GM21717 (cell line): ENCODE measurements at regions not wholly inside any gene's neighbourhood (a gene's known extent, or its start where the extent isn't known, plus 50 kb on each side); places are given as distances from the start of the nearest gene placed in this dataset.

ENCODE experiments used
- ATAC-seq: cut with Tn5 transposase; IDR thresholded peaks from one replicate; pipeline ENCODE4 v1.9.1; 2021; ENCODE audit warnings: mild to moderate bottlenecking, moderate library complexity; ENCODE audit not compliant: unreplicated experiment

DNA sequence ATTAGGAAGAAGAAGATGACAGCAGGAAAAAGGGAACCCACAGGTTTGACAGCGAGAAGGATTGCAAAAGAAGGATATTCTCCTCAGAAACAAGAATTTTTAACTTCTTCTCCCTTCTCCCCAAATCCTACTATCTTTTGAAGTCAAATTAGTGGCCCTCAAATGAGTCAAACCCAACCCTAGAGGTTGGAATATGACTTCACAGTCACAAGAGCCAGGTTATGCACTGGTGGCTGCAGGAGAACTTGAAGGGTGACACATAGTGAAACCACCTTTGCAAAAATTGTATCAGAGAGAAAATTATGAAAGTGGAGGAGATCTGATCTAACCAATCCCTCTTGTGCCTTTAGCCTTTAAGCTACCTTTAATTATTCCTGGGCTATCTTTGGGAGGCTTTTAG is 386.2 kb upstream of the CCDC196 start:
- peak; percentile 64 for ATAC-seq

DNA sequence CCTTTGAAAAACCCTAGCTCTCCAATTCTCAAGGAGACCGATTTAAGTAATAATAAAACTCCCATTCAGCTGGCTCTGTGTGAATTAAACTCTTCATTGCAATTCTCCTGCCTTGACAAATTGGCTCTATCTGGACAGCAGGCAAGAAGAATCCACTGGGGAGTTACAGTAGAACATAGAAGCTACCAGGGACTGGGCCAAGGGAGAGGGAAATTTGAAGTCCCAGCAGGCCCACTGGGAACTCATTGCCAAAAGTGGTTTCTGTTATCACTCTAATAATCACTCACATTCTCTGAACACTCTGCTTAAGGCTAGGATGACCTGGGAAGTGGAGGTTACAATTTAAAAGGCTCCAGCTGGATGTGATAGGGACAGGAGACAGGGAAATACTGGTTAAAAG is 384.5 kb upstream of the CCDC196 start:
- no peak for ATAC-seq

DNA sequence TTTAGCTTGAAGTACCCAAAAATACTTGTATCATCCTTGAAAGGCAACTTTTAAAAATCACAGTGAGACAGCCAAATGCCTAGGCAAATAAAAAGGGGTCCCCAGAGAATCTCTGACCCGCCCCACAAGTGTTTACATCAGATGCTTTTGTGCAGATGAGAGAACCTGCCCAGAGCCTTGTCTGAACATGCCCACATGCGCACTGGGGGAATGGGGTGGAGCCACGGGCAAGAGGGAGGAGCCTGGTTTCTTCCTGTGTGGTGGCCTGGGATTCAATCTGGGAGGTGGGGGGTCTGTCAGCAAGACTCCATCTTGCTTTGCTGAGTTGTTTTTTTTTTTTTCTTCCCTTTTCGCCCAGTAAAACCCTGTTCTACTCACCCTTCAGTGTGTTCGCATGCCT is 381.7 kb upstream of the CCDC196 start:
- no peak for ATAC-seq

GRCh38 chr14:66105815-66106214 is 380.4 kb upstream of the CCDC196 start:
- no peak for ATAC-seq

- no peak for ATAC-seq
These were observed 376.7 kb upstream of the CCDC196 start for GRCh38 chr14:66109426-66109825.

DNA sequence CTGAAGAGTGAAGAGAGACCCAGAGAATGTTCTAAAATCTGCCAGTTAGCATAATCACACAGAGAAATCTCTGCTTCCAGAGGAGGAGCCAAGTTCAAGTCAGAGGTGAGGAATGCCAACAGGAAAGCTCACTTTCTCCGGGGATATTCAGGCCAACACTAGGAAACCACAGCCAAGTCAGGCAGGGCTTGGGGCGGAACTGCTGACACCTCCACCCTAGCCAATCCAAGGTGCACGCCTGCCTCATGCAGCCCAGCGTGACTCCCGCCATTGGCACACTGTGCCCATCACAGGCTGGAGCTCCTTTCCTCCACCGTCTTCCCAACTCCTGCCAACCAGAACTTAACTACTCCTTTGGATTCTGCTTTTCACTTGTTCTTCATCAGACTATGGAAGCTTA is 374.3 kb upstream of the CCDC196 start:
- no peak for ATAC-seq

GRCh38 chr14:66114071-66114470 is 372.1 kb upstream of the CCDC196 start:
- ATAC-seq, result no peak

DNA sequence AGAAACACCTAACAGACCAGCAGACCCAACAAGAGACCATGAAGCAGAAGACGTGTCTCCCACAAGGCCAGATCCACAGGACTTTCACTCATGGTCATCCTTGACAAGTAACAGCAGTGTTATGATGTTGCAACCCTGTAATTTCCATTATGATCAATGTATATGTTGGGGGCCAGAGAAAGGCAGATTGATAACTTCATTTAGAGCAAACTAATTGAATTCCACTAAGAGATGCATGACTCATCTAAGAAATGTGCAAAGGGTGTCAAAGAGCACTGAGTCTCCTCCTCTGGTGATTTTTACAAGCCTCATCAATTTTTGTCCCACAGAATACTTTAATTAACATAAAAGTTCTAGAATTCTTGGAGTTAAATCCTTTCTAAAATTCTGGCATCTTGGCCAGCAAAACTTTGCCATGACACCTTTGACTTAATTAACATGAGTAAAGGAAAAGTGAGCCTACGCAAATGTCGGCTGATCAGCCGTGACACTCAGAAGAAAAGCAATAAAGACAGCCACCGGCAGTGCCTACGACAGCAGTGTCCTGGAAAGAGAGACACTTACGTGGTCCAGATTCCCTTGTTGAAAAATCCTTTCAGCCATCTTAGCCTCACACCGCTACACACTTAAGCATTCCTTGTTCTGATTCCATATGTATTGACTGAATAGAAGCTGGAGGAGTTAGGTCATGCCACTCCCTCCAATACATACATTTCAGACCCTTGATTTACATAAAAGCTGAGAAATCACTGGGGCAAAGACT is 370.2 kb upstream of the CCDC196 start:
- ATAC-seq, result no peak

DNA sequence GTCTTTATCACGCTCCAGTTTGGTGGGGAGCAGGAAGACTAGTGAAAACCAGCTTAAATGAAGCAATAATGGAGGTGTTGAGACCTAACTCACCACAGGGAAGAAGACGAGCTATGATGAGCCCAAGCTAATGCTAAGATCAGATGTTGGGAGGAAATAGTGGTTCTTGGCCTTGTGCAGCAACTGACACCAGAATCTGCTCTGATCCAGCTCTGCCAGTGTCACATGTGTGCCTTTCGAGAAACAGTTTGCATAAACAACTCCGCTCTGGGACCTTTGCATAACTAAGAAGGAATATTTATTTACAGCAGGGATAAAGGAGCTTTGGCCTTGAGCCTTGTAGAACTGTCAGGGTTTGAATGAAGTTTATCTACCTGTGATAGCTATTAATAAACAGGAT is 369.4 kb upstream of the CCDC196 start:
- no peak for ATAC-seq

DNA sequence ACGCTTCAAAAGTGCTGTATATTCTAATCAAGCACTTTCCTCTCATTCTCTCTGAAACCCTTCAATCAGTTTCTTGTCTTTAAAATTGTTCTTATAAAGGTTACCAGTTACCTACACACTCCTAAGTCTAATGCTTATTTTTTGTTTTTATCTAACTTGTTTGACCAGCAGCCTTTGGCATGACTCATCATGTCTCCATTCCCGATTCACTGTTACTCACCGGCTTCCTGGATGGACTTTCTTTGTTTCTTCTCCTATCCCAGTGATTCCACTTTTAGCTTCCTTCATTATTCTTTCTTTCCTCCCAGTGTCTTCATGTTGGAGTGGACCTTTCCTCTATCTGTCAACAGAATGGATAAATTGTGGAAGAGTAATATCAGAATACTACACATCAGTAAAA is 368.6 kb upstream of the CCDC196 start:
- ATAC-seq, result no peak

- no peak for ATAC-seq
These were observed 366.5 kb upstream of the CCDC196 start for GRCh38 chr14:66119606-66120231.

- no peak for ATAC-seq
These were observed 365.8 kb upstream of the CCDC196 start for GRCh38 chr14:66120402-66120801.

- no peak for ATAC-seq
These were observed 364.3 kb upstream of the CCDC196 start for GRCh38 chr14:66121859-66122258.

GRCh38 chr14:66129224-66129623 is 356.9 kb upstream of the CCDC196 start:
- no peak for ATAC-seq

- no peak for ATAC-seq
These were observed 355.1 kb upstream of the CCDC196 start for GRCh38 chr14:66131111-66131510.

DNA sequence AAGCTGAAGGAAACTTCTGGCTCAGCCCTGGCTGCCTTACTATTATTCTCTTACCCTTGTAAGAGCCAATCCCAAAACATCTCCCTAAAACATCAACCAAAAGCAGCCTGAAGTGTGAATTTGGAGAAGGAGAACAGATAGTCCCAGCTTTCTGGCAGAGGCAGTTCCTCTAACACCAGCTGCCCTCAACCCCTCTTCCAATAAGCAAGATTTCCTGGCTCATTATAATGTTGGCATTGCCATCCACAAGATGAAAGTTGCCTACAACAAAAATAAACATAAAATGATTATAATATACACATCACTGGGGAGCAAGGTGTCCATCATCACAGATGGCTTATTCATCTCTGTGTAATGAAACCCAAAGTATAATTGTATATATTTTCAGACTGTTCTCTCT is 352.5 kb upstream of the CCDC196 start:
- ATAC-seq, result no peak

DNA sequence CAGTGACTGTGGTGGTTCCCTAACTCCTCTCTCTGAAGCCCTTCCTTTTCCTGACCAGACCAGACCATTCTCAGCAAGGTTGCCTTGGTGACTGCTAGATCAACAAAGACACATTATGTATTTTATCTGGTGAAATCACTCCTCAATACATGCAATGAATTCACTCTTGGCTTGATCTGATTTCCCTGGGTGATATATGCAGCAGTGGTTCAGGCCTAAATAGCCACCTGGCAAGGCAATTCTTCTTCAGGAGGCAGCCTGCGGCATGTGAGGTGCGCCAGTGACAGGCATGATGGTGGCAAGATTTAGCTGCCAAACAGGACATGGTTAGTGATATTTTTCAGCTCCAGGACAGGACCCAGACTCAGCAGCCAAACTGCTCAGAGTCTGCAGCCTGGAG is 350.3 kb upstream of the CCDC196 start:
- ATAC-seq, result no peak

GRCh38 chr14:66137081-66137480 is 349.1 kb upstream of the CCDC196 start:
- no peak for ATAC-seq

GRCh38 chr14:66139432-66139831 is 346.7 kb upstream of the CCDC196 start:
- ATAC-seq, result no peak

- ATAC-seq, result no peak
These were observed 345.8 kb upstream of the CCDC196 start for GRCh38 chr14:66140213-66140918.

GRCh38 chr14:66140963-66141362 is 345.2 kb upstream of the CCDC196 start:
- no peak for ATAC-seq

DNA sequence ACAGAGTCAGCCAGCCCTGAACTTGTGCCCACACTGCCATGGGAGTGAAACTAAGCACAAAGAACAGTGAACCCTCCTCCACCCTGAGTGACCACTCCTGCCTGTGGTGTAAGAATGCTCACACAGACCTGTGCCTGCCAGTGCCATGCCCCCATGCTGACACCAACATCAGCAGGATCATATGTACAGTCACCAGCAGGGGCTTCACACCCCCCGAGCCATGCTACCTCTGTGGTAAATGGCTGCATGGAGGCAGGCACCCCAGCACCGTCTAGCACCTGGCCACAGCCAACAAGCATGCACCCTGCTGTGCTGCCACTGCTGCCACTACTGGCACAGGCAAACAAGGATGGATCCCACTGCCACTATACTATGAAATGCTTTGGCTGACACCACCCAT is 344.4 kb upstream of the CCDC196 start:
- ATAC-seq, result no peak
